Keratinocyte (primary cell): ENCODE measurements at regions not wholly inside any gene's neighbourhood (a gene's known extent, or its start where the extent isn't known, plus 50 kb on each side); places are given as distances from the start of the nearest gene placed in this dataset.
A peak's percentile ranks its signal among the peaks of the same experiment; 100 is the strongest.
"Not testable (repeated sequence)": the region's sequence is repeated elsewhere in the genome, so short reads cannot be mapped to it uniquely, and the experiment has no call there.

Experiments used
- DNase-seq: peaks from one replicate; pipeline ENCODE4 v3.0.0-alpha.2; 2011; ENCODE audit warnings: low read depth, missing footprints, low spot score
- FAIRE-seq: peaks from 2 replicates; lab custom pipeline; 2011; peaks lifted over from hg19 to GRCh38; lab: Jason Lieb, UNC
- H2AFZ ChIP-seq: 2 replicates; pipeline ENCODE4 v1.6.0; 2012; ENCODE audit warnings: low read length, control low read depth, inconsistent platforms; ENCODE audit not compliant: control insufficient read depth
- H3K27ac ChIP-seq: 2 replicates; pipeline ENCODE4 v1.5.1; 2011; ENCODE audit warnings: low read length; ENCODE audit not compliant: control insufficient read depth, insufficient read depth
- H3K27me3 ChIP-seq: 3 replicates; pipeline ENCODE4 v1.6.0; 2011; ENCODE audit warnings: low read length; ENCODE audit not compliant: control insufficient read depth, insufficient read depth; ENCODE audit errors: extremely low read depth
- H3K36me3 ChIP-seq, 2 experiments: 2 replicates in 1 of 2; 3 replicates in 1 of 2; pipeline ENCODE4 v1.5.1; 2011; ENCODE audit warnings: low read length in 2 of 2, mild to moderate bottlenecking in 1 of 2; ENCODE audit not compliant: control insufficient read depth in 2 of 2, insufficient read depth in 2 of 2; ENCODE audit errors: extremely low read depth in 1 of 2
- H3K4me1 ChIP-seq: 3 replicates; pipeline ENCODE4 v1.5.1; 2011; ENCODE audit warnings: low read length; ENCODE audit not compliant: control insufficient read depth, insufficient read depth; ENCODE audit errors: extremely low read depth
- H3K4me2 ChIP-seq: 3 replicates; pipeline ENCODE4 v1.6.0; 2011; ENCODE audit warnings: low read depth, low read length; ENCODE audit not compliant: control insufficient read depth, insufficient read depth; ENCODE audit errors: extremely low read depth
- H3K4me3 ChIP-seq, 3 experiments: fragments of 200-600 bp in 1 of 3; sonication (generic) in 1 of 3; 2 replicates in 2 of 3; 3 replicates in 1 of 3; pipeline ENCODE4 v1.5.1; 2011 to 2016; ENCODE audit warnings: low read length in 3 of 3, mild to moderate bottlenecking in 3 of 3, control low read depth in 2 of 3, inconsistent platforms in 1 of 3, low read depth in 1 of 3, mixed read lengths in 1 of 3, mixed run types in 1 of 3, moderate library complexity in 1 of 3; ENCODE audit not compliant: control insufficient read depth in 2 of 3, insufficient read depth in 2 of 3; ENCODE audit errors: extremely low read depth in 1 of 3
- H3K79me2 ChIP-seq: 2 replicates; pipeline ENCODE4 v1.6.0; 2012; ENCODE audit warnings: low read length; ENCODE audit not compliant: control insufficient read depth, insufficient read depth
- H3K9ac ChIP-seq: 3 replicates; pipeline ENCODE4 v1.6.0; 2011; ENCODE audit warnings: low read length; ENCODE audit not compliant: control insufficient read depth, insufficient read depth; ENCODE audit errors: extremely low read depth
- H3K9me1 ChIP-seq: 3 replicates; pipeline ENCODE4 v1.6.0; 2011; ENCODE audit warnings: low read length; ENCODE audit not compliant: control insufficient read depth, insufficient read depth; ENCODE audit errors: extremely low read depth
- H3K9me3 ChIP-seq: 2 replicates; pipeline ENCODE4 v1.5.1; 2012; ENCODE audit warnings: low read depth, low read length; ENCODE audit not compliant: control insufficient read depth
- H4K20me1 ChIP-seq: 3 replicates; pipeline ENCODE4 v1.6.0; 2011; ENCODE audit warnings: low read length; ENCODE audit not compliant: control insufficient read depth, insufficient read depth; ENCODE audit errors: extremely low read depth
- CTCF ChIP-seq, 3 experiments: IDR thresholded peaks in 1 of 3; conservative IDR thresholded peaks in 1 of 3; optimal IDR thresholded peaks in 1 of 3; 2 replicates in 2 of 3; 3 replicates in 1 of 3; pipeline versions ENCODE3 to v1.5.1; 2011; ENCODE audit warnings: low read length in 3 of 3, mild to moderate bottlenecking in 3 of 3, moderate library complexity in 2 of 3, control low read depth in 1 of 3, inconsistent platforms in 1 of 3; ENCODE audit not compliant: insufficient read depth in 2 of 3; ENCODE audit errors: extremely low read depth in 1 of 3
- EZH2 ChIP-seq: IDR thresholded peaks from one replicate; pipeline ENCODE4 v1.6.1; 2012; ENCODE audit warnings: inconsistent platforms, mild to moderate bottlenecking, low read length, moderate library complexity
- dilution Hi-C: fragments of 300-500 bp; cut with MboI; formaldehyde crosslinking; loops from one replicate; pipeline ENCODE4 v1.7.0; 2020; ENCODE audit warnings: low sequenced_read_pairs; ENCODE audit not compliant: extremely low pct_ligation_motif_present

DNA sequence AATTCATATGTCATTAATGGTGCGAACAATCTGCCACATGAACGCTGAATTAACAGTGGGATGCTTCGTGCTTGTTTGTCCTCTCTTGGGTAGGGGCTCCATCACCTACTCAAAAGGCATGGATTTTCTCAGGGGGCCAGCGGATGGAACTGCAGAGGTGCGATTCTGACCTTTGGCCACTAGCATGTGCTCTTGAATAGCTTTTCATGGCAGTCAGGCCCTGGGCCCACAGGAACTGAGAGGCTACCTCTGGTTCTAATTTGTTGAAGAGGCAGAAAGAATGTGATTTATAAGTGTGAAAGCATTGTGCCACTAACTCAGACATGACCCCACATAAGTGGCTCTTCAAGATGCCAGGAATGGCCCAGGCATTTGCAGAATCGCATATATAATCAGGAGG lies 283.2 kb downstream of the INSIG2 start:
- Histone ChIP-seq H3K27me3 (no peaks in the 10 kb centered on the region), H3K4me1 (no peaks in the 10 kb centered on the region), H3K36me3 (no peaks in the 10 kb centered on the region), H2AFZ (no peak overlapping the region), H3K79me2 (no peaks in the 10 kb centered on the region), H3K9me1 (no peaks in the 10 kb centered on the region), H3K9me3 (no peaks in the 10 kb centered on the region), H3K4me3 (no peak overlapping the region), H3K4me2 (no peak overlapping the region), H4K20me1 (no peaks in the 10 kb centered on the region), H3K27ac (no peak overlapping the region), H3K9ac (no peak overlapping the region)
- dilution Hi-C loops, result no loop called here
- TF ChIP-seq CTCF (optimal IDR thresholded peaks at IDR 0.05 in 1 of 3, IDR thresholded peaks at IDR 0.05 in 1 of 3, conservative IDR thresholded peaks at IDR 0.05 in 1 of 3; ENCODE audit: extremely low read depth in 1 of 3, insufficient read depth in 2 of 3, low read length in 3 of 3), result peak; percentile 86 to 89 (median 88)
- no peak for TF ChIP-seq EZH2
- FAIRE-seq, result peak; percentile 39
- DNase-seq, result no peak

DNA sequence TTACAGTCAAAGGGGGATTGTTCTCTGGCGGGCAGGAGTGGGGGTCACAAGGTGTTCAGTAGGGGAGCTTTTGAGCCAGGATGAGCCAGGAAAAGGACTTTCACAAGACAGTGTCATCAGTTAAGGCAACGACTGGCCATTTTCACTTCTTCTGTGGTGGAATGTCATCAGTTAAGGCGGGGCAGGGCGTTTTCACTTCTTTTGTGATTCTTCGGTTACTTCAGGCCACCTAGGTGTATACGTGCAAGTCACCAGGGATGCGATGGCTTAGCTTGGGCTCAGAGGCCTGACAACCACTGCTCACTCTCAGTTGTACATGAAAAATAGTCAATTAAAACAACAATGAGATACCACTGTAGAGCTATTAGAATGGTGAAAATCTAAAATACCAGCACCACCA lies 281.2 kb downstream of the INSIG2 start:
- H4K20me1 ChIP-seq, H3K36me3 ChIP-seq, H3K4me1 ChIP-seq, DNase-seq, H3K9me1 ChIP-seq, H3K27me3 ChIP-seq, H3K9ac ChIP-seq, H3K4me2 ChIP-seq, H3K4me3 ChIP-seq, dilution Hi-C loops, H3K79me2 ChIP-seq, FAIRE-seq, H2AFZ ChIP-seq, H3K9me3 ChIP-seq, H3K27ac ChIP-seq: not testable (repeated sequence)

DNA sequence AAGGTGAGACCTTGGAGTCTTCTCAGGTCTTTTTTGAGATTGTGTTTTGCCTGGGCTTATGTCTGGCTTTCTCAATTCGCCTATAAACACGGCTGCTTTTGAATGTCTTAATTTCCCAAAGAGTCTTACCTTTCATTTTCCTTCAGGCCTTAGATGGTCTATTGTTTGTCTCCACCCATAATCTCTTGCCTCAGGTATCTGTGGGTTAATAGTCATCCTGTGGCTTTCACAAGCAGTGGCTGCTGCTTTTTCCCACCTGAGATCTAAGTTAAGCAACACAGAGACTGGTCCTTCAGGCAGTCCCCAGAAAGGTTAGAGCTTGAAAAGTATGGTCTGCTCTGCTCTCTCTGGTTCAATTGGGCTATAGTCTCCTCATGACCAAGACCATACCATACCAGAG lies 275.3 kb downstream of the INSIG2 start:
- DNase-seq, result no peak
- no peaks in the 10 kb centered on the region for H3K9me3 ChIP-seq
- no peak overlapping the region for H3K4me3 ChIP-seq
- H4K20me1 ChIP-seq, result no peaks in the 10 kb centered on the region
- dilution Hi-C loops, result no loop called here
- no peak overlapping the region for H2AFZ ChIP-seq
- peak overlapping the region; percentile 17 for H3K4me2 ChIP-seq
- no peaks in the 10 kb centered on the region for H3K27me3 ChIP-seq
- H3K36me3 ChIP-seq, result no peaks in the 10 kb centered on the region
- no peaks in the 10 kb centered on the region for H3K79me2 ChIP-seq
- H3K4me1 ChIP-seq, result peaks cover 6% of the 10 kb centered on the region
- no peak overlapping the region for H3K9ac ChIP-seq
- FAIRE-seq, result peak; percentile 46
- H3K9me1 ChIP-seq, result no peaks in the 10 kb centered on the region
- TF ChIP-seq CTCF (optimal IDR thresholded peaks at IDR 0.05 in 1 of 3, IDR thresholded peaks at IDR 0.05 in 1 of 3, conservative IDR thresholded peaks at IDR 0.05 in 1 of 3; ENCODE audit: extremely low read depth in 1 of 3, insufficient read depth in 2 of 3, low read length in 3 of 3) (no peak), EZH2 (no peak)
- H3K27ac ChIP-seq, result no peak overlapping the region
